GM23338 (cell line): ENCODE measurements at regions not wholly inside any gene's neighbourhood (a gene's known extent, or its start where the extent isn't known, plus 50 kb on each side); places are given as distances from the start of the nearest gene placed in this dataset.

Source experiments
- ATAC-seq: fragments of 200-7000 bp; cut with Tn5 transposase; 3 replicates; pipeline ENCODE4 v1.9.1; 2020
- DNase-seq: peaks from one replicate; pipeline ENCODE4 v3.0.0-alpha.2; 2015; ENCODE audit warnings: low spot score
- H2AFZ ChIP-seq: fragments of 200-600 bp; sonication (generic); 2 replicates; pipeline ENCODE4 v1.8.0; 2016; ENCODE audit warnings: antibody characterized with exemption, mild to moderate bottlenecking, moderate library complexity
- H3F3A ChIP-seq: fragments of 200-600 bp; sonication (generic); replicated peaks from 2 replicates; pipeline ENCODE4 v1.8.0; 2017; ENCODE audit warnings: antibody characterized with exemption, mixed run types, low read depth
- H3K27ac ChIP-seq: fragments of 200-600 bp; sonication (generic); 2 replicates; pipeline ENCODE4 v1.6.1; 2016; ENCODE audit warnings: low read depth
- H3K27me3 ChIP-seq: fragments of 200-600 bp; sonication (generic); 2 replicates; pipeline ENCODE4 v1.8.0; 2016; ENCODE audit warnings: mild to moderate bottlenecking, mixed run types, moderate library complexity; ENCODE audit not compliant: insufficient read depth
- H3K36me3 ChIP-seq: fragments of 200-600 bp; sonication (generic); 2 replicates; pipeline ENCODE4 v1.8.0; 2016; ENCODE audit warnings: mild to moderate bottlenecking; ENCODE audit not compliant: insufficient read depth
- H3K4me1 ChIP-seq: fragments of 200-600 bp; sonication (generic); 2 replicates; pipeline ENCODE4 v1.8.0; 2016; ENCODE audit warnings: mild to moderate bottlenecking, moderate library complexity; ENCODE audit not compliant: insufficient read depth
- H3K4me2 ChIP-seq: fragments of 200-600 bp; sonication (generic); 2 replicates; pipeline ENCODE4 v1.7.1; 2017; ENCODE audit warnings: mixed run types
- H3K4me3 ChIP-seq: fragments of 200-600 bp; sonication (generic); 2 replicates; pipeline ENCODE4 v1.6.1; 2016; ENCODE audit warnings: mixed run types
- H3K79me2 ChIP-seq: fragments of 200-600 bp; sonication (generic); replicated peaks from 2 replicates; pipeline ENCODE4 v1.8.0; 2017; ENCODE audit warnings: mild to moderate bottlenecking; ENCODE audit not compliant: insufficient read depth
- H3K9me2 ChIP-seq: fragments of 200-600 bp; sonication (generic); 2 replicates; pipeline ENCODE4 v1.8.0; 2017; ENCODE audit not compliant: insufficient read depth
- H4K20me1 ChIP-seq: fragments of 200-600 bp; sonication (generic); replicated peaks from 2 replicates; pipeline ENCODE4 v1.8.0; 2017; ENCODE audit warnings: mild to moderate bottlenecking; ENCODE audit not compliant: insufficient read depth
- H3K27ac Mint-ChIP-seq: 2 replicates; pipeline ENCODE4 v1.8.0; 2020; ENCODE audit warnings: inconsistent platforms, mild to moderate bottlenecking, moderate library complexity, mixed read lengths
- H3K27me3 Mint-ChIP-seq: 3 replicates; pipeline ENCODE4 v1.8.0; 2022; ENCODE audit warnings: low read depth, mild to moderate bottlenecking, moderate library complexity, mixed read lengths, inconsistent platforms; ENCODE audit not compliant: insufficient read depth, poor library complexity
- H3K36me3 Mint-ChIP-seq: 3 replicates; pipeline ENCODE4 v1.8.0; 2021; ENCODE audit warnings: low read depth, mild to moderate bottlenecking, inconsistent platforms, moderate library complexity, mixed read lengths
- H3K4me1 Mint-ChIP-seq: 3 replicates; pipeline ENCODE4 v1.8.0; 2020; ENCODE audit warnings: mild to moderate bottlenecking, inconsistent platforms, mixed read lengths
- H3K4me3 Mint-ChIP-seq: 3 replicates; pipeline ENCODE4 v1.8.0; 2021; ENCODE audit warnings: moderate library complexity, mild to moderate bottlenecking, inconsistent platforms, mixed read lengths
- H3K9me3 Mint-ChIP-seq: 3 replicates; pipeline ENCODE4 v1.8.0; 2020; ENCODE audit warnings: moderate library complexity, mild to moderate bottlenecking, inconsistent platforms, mixed read lengths
- CREB1 ChIP-seq: fragments of 250-450 bp; sonication (Bioruptor Pico); IDR thresholded peaks from 2 replicates; pipeline ENCODE4 v1.5.0; 2020; ENCODE audit warnings: low read depth, mild to moderate bottlenecking, moderate library complexity
- EZH2 ChIP-seq: fragments of 200-600 bp; sonication (generic); IDR thresholded peaks from one replicate; pipeline ENCODE4 v1.8.0; 2017; ENCODE audit warnings: antibody characterized with exemption, mild to moderate bottlenecking, low read depth; ENCODE audit not compliant: unreplicated experiment
- EZH2phosphoT487 ChIP-seq: fragments of 200-600 bp; sonication (generic); IDR thresholded peaks from one replicate; pipeline ENCODE4 v1.8.1; 2018; ENCODE audit warnings: antibody characterized with exemption; ENCODE audit not compliant: unreplicated experiment
- JUNB ChIP-seq: IDR thresholded peaks from one replicate; pipeline ENCODE4 v1.6.1; 2016; ENCODE audit warnings: antibody characterized with exemption; ENCODE audit not compliant: unreplicated experiment
- POLR2AphosphoS5 ChIP-seq: IDR thresholded peaks from 2 replicates; pipeline ENCODE4 v1.6.1; 2016; ENCODE audit warnings: antibody characterized with exemption, low read depth
- STAT1 ChIP-seq: IDR thresholded peaks from one replicate; pipeline ENCODE4 v1.6.1; 2016; ENCODE audit warnings: antibody characterized with exemption; ENCODE audit not compliant: unreplicated experiment
- ZNF114 ChIP-seq: fragments of 250-450 bp; sonication (Bioruptor Pico); IDR thresholded peaks from 2 replicates; pipeline ENCODE4 v1.5.0; 2020; ENCODE audit warnings: mild to moderate bottlenecking, moderate library complexity
- ZNF331 ChIP-seq: fragments of 250-450 bp; sonication (Bioruptor Pico); IDR thresholded peaks from 2 replicates; pipeline ENCODE4 v1.5.0; 2020; ENCODE audit warnings: low read depth, mild to moderate bottlenecking, moderate library complexity
- TF ChIP-seq, protein P1 (sequence below): IDR thresholded peaks from one replicate; pipeline ENCODE4 v1.6.1; 2018; ENCODE audit warnings: antibody characterized with exemption; ENCODE audit not compliant: unreplicated experiment
- TF ChIP-seq, protein P2 (sequence below): IDR thresholded peaks from 2 replicates; pipeline ENCODE4 v1.6.1; 2016; ENCODE audit warnings: antibody characterized with exemption
- TF ChIP-seq, protein P3 (sequence below), 2 experiments: fragments of 200-600 bp in 1 of 2; sonication (generic) in 1 of 2; conservative IDR thresholded peaks; 2 replicates each; pipeline versions ENCODE4 v1.5.1 to v1.6.1; 2016 to 2017; ENCODE audit warnings: antibody characterized with exemption in 2 of 2, low read depth in 2 of 2, mild to moderate bottlenecking in 2 of 2, moderate library complexity in 1 of 2
- TF ChIP-seq, protein P4 (sequence below): fragments of 250-450 bp; sonication (Bioruptor Pico); IDR thresholded peaks from 2 replicates; pipeline ENCODE4 v1.5.0; 2020; ENCODE audit warnings: mild to moderate bottlenecking, moderate library complexity

DNA sequence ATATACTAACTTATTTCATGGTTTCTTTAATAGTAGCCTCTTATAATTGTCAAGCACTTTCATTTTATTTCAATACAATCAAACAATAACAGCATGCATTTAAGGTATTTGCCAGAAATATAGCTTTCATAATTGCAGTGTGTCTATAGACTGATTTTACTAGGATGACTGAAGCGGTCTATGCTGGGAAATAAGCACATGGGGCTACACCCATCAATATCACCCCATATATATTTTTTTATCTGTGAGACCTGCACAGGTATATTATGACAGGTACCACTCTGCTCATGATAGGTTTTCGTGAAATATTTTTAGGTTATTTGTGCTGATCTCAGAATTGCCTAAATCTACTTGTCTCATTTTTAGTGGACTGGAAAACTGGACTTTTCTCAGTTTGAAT is 229.1 kb upstream of the PITX2 start:
- Mint-ChIP-seq H3K9me3 (no peaks in the 10 kb centered on the region), H3K4me3 (no peak overlapping the region), H3K4me1 (peaks cover 4% of the 10 kb centered on the region), H3K36me3 (no peaks in the 10 kb centered on the region), H3K27ac (no peak overlapping the region), H3K27me3 (peaks cover 6% of the 10 kb centered on the region)
- Histone ChIP-seq H3K27me3 (no peaks in the 10 kb centered on the region), H3K79me2 (no peaks in the 10 kb centered on the region), H3K4me1 (no peaks in the 10 kb centered on the region), H3K9me2 (no peaks in the 10 kb centered on the region), H2AFZ (no peak overlapping the region), H3K4me3 (no peak overlapping the region), H3F3A (no peaks in the 10 kb centered on the region), H3K36me3 (no peaks in the 10 kb centered on the region), H3K4me2 (no peak overlapping the region), H3K27ac (no peak overlapping the region), H4K20me1 (no peaks in the 10 kb centered on the region)
- ATAC-seq (no peak), DNase-seq (no peak)
- TF ChIP-seq, protein P1, sequence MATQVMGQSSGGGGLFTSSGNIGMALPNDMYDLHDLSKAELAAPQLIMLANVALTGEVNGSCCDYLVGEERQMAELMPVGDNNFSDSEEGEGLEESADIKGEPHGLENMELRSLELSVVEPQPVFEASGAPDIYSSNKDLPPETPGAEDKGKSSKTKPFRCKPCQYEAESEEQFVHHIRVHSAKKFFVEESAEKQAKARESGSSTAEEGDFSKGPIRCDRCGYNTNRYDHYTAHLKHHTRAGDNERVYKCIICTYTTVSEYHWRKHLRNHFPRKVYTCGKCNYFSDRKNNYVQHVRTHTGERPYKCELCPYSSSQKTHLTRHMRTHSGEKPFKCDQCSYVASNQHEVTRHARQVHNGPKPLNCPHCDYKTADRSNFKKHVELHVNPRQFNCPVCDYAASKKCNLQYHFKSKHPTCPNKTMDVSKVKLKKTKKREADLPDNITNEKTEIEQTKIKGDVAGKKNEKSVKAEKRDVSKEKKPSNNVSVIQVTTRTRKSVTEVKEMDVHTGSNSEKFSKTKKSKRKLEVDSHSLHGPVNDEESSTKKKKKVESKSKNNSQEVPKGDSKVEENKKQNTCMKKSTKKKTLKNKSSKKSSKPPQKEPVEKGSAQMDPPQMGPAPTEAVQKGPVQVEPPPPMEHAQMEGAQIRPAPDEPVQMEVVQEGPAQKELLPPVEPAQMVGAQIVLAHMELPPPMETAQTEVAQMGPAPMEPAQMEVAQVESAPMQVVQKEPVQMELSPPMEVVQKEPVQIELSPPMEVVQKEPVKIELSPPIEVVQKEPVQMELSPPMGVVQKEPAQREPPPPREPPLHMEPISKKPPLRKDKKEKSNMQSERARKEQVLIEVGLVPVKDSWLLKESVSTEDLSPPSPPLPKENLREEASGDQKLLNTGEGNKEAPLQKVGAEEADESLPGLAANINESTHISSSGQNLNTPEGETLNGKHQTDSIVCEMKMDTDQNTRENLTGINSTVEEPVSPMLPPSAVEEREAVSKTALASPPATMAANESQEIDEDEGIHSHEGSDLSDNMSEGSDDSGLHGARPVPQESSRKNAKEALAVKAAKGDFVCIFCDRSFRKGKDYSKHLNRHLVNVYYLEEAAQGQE, result no peak
- no peak for TF ChIP-seq ZNF114 (CRISPR knock-in tag)
- TF ChIP-seq CREB1, result no peak
- no peak for TF ChIP-seq EZH2
- no peak for TF ChIP-seq ZNF331 (CRISPR knock-in tag)
- TF ChIP-seq POLR2AphosphoS5, result no peak
- TF ChIP-seq JUNB, result no peak
- TF ChIP-seq EZH2phosphoT487, result no peak
- TF ChIP-seq, protein P2, sequence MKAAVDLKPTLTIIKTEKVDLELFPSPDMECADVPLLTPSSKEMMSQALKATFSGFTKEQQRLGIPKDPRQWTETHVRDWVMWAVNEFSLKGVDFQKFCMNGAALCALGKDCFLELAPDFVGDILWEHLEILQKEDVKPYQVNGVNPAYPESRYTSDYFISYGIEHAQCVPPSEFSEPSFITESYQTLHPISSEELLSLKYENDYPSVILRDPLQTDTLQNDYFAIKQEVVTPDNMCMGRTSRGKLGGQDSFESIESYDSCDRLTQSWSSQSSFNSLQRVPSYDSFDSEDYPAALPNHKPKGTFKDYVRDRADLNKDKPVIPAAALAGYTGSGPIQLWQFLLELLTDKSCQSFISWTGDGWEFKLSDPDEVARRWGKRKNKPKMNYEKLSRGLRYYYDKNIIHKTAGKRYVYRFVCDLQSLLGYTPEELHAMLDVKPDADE, result no peak
- no peak for TF ChIP-seq STAT1
- TF ChIP-seq, protein P3, sequence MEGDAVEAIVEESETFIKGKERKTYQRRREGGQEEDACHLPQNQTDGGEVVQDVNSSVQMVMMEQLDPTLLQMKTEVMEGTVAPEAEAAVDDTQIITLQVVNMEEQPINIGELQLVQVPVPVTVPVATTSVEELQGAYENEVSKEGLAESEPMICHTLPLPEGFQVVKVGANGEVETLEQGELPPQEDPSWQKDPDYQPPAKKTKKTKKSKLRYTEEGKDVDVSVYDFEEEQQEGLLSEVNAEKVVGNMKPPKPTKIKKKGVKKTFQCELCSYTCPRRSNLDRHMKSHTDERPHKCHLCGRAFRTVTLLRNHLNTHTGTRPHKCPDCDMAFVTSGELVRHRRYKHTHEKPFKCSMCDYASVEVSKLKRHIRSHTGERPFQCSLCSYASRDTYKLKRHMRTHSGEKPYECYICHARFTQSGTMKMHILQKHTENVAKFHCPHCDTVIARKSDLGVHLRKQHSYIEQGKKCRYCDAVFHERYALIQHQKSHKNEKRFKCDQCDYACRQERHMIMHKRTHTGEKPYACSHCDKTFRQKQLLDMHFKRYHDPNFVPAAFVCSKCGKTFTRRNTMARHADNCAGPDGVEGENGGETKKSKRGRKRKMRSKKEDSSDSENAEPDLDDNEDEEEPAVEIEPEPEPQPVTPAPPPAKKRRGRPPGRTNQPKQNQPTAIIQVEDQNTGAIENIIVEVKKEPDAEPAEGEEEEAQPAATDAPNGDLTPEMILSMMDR (conservative IDR thresholded peaks at IDR 0.05; ENCODE audit: low read depth in 2 of 2), result no peak
- TF ChIP-seq, protein P4, sequence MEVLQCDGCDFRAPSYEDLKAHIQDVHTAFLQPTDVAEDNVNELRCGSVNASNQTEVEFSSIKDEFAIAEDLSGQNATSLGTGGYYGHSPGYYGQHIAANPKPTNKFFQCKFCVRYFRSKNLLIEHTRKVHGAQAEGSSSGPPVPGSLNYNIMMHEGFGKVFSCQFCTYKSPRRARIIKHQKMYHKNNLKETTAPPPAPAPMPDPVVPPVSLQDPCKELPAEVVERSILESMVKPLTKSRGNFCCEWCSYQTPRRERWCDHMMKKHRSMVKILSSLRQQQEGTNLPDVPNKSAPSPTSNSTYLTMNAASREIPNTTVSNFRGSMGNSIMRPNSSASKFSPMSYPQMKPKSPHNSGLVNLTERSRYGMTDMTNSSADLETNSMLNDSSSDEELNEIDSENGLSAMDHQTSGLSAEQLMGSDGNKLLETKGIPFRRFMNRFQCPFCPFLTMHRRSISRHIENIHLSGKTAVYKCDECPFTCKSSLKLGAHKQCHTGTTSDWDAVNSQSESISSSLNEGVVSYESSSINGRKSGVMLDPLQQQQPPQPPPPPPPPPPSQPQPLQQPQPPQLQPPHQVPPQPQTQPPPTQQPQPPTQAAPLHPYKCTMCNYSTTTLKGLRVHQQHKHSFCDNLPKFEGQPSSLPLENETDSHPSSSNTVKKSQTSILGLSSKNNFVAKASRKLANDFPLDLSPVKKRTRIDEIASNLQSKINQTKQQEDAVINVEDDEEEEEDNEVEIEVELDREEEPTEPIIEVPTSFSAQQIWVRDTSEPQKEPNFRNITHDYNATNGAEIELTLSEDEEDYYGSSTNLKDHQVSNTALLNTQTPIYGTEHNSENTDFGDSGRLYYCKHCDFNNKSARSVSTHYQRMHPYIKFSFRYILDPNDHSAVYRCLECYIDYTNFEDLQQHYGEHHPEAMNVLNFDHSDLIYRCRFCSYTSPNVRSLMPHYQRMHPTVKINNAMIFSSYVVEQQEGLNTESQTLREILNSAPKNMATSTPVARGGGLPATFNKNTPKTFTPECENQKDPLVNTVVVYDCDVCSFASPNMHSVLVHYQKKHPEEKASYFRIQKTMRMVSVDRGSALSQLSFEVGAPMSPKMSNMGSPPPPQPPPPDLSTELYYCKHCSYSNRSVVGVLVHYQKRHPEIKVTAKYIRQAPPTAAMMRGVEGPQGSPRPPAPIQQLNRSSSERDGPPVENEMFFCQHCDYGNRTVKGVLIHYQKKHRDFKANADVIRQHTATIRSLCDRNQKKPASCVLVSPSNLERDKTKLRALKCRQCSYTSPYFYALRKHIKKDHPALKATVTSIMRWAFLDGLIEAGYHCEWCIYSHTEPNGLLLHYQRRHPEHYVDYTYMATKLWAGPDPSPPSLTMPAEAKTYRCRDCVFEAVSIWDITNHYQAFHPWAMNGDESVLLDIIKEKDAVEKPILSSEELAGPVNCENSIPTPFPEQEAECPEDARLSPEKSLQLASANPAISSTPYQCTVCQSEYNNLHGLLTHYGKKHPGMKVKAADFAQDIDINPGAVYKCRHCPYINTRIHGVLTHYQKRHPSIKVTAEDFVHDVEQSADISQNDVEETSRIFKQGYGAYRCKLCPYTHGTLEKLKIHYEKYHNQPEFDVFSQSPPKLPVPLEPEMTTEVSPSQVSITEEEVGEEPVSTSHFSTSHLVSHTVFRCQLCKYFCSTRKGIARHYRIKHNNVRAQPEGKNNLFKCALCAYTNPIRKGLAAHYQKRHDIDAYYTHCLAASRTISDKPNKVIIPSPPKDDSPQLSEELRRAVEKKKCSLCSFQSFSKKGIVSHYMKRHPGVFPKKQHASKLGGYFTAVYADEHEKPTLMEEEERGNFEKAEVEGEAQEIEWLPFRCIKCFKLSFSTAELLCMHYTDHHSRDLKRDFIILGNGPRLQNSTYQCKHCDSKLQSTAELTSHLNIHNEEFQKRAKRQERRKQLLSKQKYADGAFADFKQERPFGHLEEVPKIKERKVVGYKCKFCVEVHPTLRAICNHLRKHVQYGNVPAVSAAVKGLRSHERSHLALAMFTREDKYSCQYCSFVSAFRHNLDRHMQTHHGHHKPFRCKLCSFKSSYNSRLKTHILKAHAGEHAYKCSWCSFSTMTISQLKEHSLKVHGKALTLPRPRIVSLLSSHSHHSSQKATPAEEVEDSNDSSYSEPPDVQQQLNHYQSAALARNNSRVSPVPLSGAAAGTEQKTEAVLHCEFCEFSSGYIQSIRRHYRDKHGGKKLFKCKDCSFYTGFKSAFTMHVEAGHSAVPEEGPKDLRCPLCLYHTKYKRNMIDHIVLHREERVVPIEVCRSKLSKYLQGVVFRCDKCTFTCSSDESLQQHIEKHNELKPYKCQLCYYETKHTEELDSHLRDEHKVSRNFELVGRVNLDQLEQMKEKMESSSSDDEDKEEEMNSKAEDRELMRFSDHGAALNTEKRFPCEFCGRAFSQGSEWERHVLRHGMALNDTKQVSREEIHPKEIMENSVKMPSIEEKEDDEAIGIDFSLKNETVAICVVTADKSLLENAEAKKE (CRISPR knock-in tag), result no peak
